A549 (cell line): ENCODE measurements at regions not wholly inside any gene's neighbourhood (a gene's known extent, or its start where the extent isn't known, plus 50 kb on each side); places are given as distances from the start of the nearest gene placed in this dataset.

ENCODE experiments used
- EHF ChIP-seq: fragments of 250-450 bp; sonication (Bioruptor Pico); IDR thresholded peaks from 2 replicates; pipeline ENCODE4 v1.5.0; 2020; ENCODE audit warnings: mild to moderate bottlenecking
- HOXB13 ChIP-seq: fragments of 250-450 bp; sonication (Bioruptor Pico); IDR thresholded peaks from 2 replicates; pipeline ENCODE4 v1.5.0; 2020; ENCODE audit warnings: low read depth, mild to moderate bottlenecking, moderate library complexity
- MAFK ChIP-seq: fragments of 450-650 bp; IDR thresholded peaks from 2 replicates; pipeline ENCODE4 v1.6.1; 2014; ENCODE audit not compliant: partially characterized antibody
- MAX ChIP-seq: IDR thresholded peaks from 2 replicates; pipeline ENCODE4 v1.6.1; 2012
- RARB ChIP-seq: fragments of 250-450 bp; sonication (Bioruptor Pico); IDR thresholded peaks from 2 replicates; pipeline ENCODE4 v1.8.0; 2021; ENCODE audit warnings: mild to moderate bottlenecking, moderate library complexity

DNA sequence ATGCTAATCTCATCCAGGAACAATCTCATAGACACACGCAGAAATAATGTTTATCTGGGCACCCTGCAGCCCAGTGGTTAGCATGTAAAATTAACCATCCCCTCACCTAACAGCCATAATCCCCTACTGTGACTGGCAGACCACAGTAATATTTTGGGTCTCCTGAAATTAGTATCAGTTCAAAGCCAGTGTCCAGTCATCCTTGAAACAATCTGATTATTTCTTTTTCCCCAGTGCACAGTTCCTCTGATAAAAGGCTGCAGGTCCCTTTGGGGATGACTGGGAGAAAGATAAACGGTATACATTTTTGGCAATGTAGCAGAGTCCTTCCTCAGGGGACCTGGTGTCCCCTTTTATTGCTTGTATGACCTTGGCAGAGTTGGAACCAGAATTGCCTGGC is 50.4 kb upstream of the CYSLTR2 start (continued):
- no peak for TF ChIP-seq EHF
- TF ChIP-seq HOXB13 (CRISPR knock-in tag): no peak
- TF ChIP-seq RARB (CRISPR knock-in tag): no peak
- no peak for TF ChIP-seq MAFK
- TF ChIP-seq MAX: no peak
